ENCODE measurements at regions not wholly inside any gene's neighbourhood (a gene's known extent, or its start where the extent isn't known, plus 50 kb on each side); places are given as distances from the start of the nearest gene placed in this dataset.

- TF ChIP-seq POLR2A (IDR thresholded peaks at IDR 0.05; ENCODE audit: low read depth, low read length) (no peak), TAF1 (IDR thresholded peaks at IDR 0.05; ENCODE audit: low read depth, low read length) (no peak), POLR2AphosphoS5 (IDR thresholded peaks at IDR 0.05; ENCODE audit: low read depth, low read length) (no peak)
These were observed 110.7 kb upstream of the PRSS1 start for GRCh38 chr7:142638581-142638980.
